H1 (cell line): ENCODE measurements at regions not wholly inside any gene's neighbourhood (a gene's known extent, or its start where the extent isn't known, plus 50 kb on each side); places are given as distances from the start of the nearest gene placed in this dataset. TPM values are rescaled to one million over a fixed set of nuclear protein-coding genes. Genes with fewer than 3 reads are reported as not detected.

Source experiments
- ATF2 ChIP-seq: IDR thresholded peaks from 2 replicates; pipeline ENCODE4 v1.6.1; 2012; ENCODE audit warnings: low read length, inconsistent platforms
- RFX5 ChIP-seq: IDR thresholded peaks from 2 replicates; pipeline ENCODE4 v1.6.1; 2011; ENCODE audit warnings: low read depth, low read length, improper control_type of control experiment, borderline replicate concordance
- small RNA-seq: library from polyadenylated mRNA; stranded (forward); fragments of <200 nt; extraction: miRNeasy Mini kit (QIAGEN cat#:217004); gene quantifications from one replicate; pipeline ENCODE3, GENCODE V24; 2013; ENCODE audit not compliant: insufficient read depth

DNA sequence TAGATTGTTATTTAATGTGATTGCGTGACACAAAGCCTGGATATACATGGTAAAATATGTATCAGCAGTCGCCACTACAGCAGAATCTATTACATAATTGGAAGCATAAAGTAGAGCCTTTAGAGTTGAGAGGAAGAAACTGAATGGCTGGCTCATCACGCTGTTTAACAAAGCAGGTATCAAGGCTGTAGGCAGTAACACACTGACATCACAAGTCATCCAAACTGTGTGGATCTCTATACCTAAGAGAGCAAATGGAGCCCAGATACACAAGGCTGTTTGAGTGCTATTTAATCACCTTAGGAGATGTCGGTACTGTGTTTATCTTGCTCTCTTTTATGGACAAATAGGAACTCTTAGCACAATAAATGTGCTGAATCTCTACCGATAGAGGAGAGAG, 864.4 kb downstream of the VGLL3 start (continued):
- no peak for TF ChIP-seq RFX5
- no peak for TF ChIP-seq ATF2

Small RNA genes lying in the stretch of these regions (small RNA-seq; reads per million reads assigned to genes)
- gene AC108706.1 = not detected
- gene RNU6-1129P = not detected
